ENCODE measurements at regions not wholly inside any gene's neighbourhood (a gene's known extent, or its start where the extent isn't known, plus 50 kb on each side); places are given as distances from the start of the nearest gene placed in this dataset.

- TF ChIP-seq, protein P1, sequence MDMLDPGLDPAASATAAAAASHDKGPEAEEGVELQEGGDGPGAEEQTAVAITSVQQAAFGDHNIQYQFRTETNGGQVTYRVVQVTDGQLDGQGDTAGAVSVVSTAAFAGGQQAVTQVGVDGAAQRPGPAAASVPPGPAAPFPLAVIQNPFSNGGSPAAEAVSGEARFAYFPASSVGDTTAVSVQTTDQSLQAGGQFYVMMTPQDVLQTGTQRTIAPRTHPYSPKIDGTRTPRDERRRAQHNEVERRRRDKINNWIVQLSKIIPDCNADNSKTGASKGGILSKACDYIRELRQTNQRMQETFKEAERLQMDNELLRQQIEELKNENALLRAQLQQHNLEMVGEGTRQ (IDR thresholded peaks at IDR 0.05; ENCODE audit: low read depth, low read length): no peak
- TF ChIP-seq, protein P2, sequence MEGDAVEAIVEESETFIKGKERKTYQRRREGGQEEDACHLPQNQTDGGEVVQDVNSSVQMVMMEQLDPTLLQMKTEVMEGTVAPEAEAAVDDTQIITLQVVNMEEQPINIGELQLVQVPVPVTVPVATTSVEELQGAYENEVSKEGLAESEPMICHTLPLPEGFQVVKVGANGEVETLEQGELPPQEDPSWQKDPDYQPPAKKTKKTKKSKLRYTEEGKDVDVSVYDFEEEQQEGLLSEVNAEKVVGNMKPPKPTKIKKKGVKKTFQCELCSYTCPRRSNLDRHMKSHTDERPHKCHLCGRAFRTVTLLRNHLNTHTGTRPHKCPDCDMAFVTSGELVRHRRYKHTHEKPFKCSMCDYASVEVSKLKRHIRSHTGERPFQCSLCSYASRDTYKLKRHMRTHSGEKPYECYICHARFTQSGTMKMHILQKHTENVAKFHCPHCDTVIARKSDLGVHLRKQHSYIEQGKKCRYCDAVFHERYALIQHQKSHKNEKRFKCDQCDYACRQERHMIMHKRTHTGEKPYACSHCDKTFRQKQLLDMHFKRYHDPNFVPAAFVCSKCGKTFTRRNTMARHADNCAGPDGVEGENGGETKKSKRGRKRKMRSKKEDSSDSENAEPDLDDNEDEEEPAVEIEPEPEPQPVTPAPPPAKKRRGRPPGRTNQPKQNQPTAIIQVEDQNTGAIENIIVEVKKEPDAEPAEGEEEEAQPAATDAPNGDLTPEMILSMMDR (conservative IDR thresholded peaks at IDR 0.05; ENCODE audit: low read depth, low read length): no peak
- TF ChIP-seq POLR2A (IDR thresholded peaks at IDR 0.05; ENCODE audit: low read depth, low read length) (no peak), FOS (IDR thresholded peaks at IDR 0.05; ENCODE audit: low read depth, low read length) (no peak), RCOR1 (IDR thresholded peaks at IDR 0.05; ENCODE audit: insufficient replicate concordance, low read length) (no peak), ELK1 (IDR thresholded peaks at IDR 0.05; ENCODE audit: borderline replicate concordance, low read depth, low read length) (no peak), CEBPB (IDR thresholded peaks at IDR 0.05; ENCODE audit: low read depth, low read length) (no peak), RAD21 (IDR thresholded peaks at IDR 0.05; ENCODE audit: low read length) (no peak), SMC3 (IDR thresholded peaks at IDR 0.05; ENCODE audit: low read depth, low read length) (no peak), MAZ (IDR thresholded peaks at IDR 0.05; ENCODE audit: borderline replicate concordance, low read depth, low read length) (no peak), MXI1 (IDR thresholded peaks at IDR 0.05; ENCODE audit: borderline replicate concordance, low read depth, low read length) (no peak), BHLHE40 (IDR thresholded peaks at IDR 0.05; ENCODE audit: low read depth, low read length) (no peak), MAFK (IDR thresholded peaks at IDR 0.05; ENCODE audit: low read depth, low read length) (no peak)
Measured at GRCh38 chr18:25957017-25957416, 133.4 kb downstream of the SS18 start.

Data from IMR-90 (cell line).